Prostate gland (tissue), 2 donors: ENCODE measurements at regions not wholly inside any gene's neighbourhood (a gene's known extent, or its start where the extent isn't known, plus 50 kb on each side); places are given as distances from the start of the nearest gene placed in this dataset.

Experiments
- DNase-seq: peaks from one replicate; pipeline ENCODE4 v3.0.0-alpha.2; 2019; ENCODE audit warnings: low spot score
- H3K27ac ChIP-seq, 2 donors: fragments of 200-600 bp; sonication (generic); 2 replicates each; pipeline ENCODE4 v1.5.1; 2017 to 2019
- H3K27me3 ChIP-seq: fragments of 200-600 bp; sonication (generic); replicated peaks from 2 replicates; pipeline ENCODE4 v1.5.1; 2019; ENCODE audit not compliant: insufficient read depth
- H3K36me3 ChIP-seq, 2 donors: fragments of 200-600 bp; sonication (generic); 1 replicate in 1 of 2; 2 replicates in 1 of 2; pipeline versions ENCODE4 v1.5.1 to v1.8.1; 2017 to 2019
- H3K4me1 ChIP-seq: fragments of 200-600 bp; sonication (generic); replicated peaks from 2 replicates; pipeline ENCODE4 v1.5.1; 2019
- H3K4me3 ChIP-seq, 2 donors: fragments of 200-600 bp; sonication (generic); 2 replicates each; pipeline ENCODE4 v1.5.1; 2017 to 2019
- H3K9me3 ChIP-seq: fragments of 200-600 bp; sonication (generic); 2 replicates; pipeline ENCODE4 v1.5.1; 2017
- POLR2A ChIP-seq: fragments of 450-650 bp; IDR thresholded peaks from one replicate; pipeline ENCODE4 v1.6.1; 2016; ENCODE audit warnings: antibody characterized with exemption, mild to moderate bottlenecking
- POLR2AphosphoS5 ChIP-seq: sonication (generic); formaldehyde crosslinking; IDR thresholded peaks from one replicate; pipeline ENCODE4 v1.6.1; 2017; ENCODE audit warnings: antibody characterized with exemption
- WGBS: methylation state at CpG from one replicate; pipeline ENCODE4 v1.1.5; 2018; 5-methylcytosine and 5-hydroxymethylcytosine counted together
- intact Hi-C: fragments of 100-400 bp; cut with DNase I; formaldehyde crosslinking; loops from one replicate; pipeline ENCODE4 v1.14.2; 2022
- TF ChIP-seq, protein P1 (sequence below), 4 experiments: fragments of 200-600 bp in 2 of 4; fragments of 450-650 bp in 2 of 4; sonication (generic) in 2 of 4; IDR thresholded peaks; 1 replicate in 3 of 4; 2 replicates in 1 of 4; pipeline ENCODE4 v1.5.1; 2016 to 2019; ENCODE audit warnings: antibody characterized with exemption in 4 of 4, mild to moderate bottlenecking in 2 of 4, moderate library complexity in 2 of 4

DNA sequence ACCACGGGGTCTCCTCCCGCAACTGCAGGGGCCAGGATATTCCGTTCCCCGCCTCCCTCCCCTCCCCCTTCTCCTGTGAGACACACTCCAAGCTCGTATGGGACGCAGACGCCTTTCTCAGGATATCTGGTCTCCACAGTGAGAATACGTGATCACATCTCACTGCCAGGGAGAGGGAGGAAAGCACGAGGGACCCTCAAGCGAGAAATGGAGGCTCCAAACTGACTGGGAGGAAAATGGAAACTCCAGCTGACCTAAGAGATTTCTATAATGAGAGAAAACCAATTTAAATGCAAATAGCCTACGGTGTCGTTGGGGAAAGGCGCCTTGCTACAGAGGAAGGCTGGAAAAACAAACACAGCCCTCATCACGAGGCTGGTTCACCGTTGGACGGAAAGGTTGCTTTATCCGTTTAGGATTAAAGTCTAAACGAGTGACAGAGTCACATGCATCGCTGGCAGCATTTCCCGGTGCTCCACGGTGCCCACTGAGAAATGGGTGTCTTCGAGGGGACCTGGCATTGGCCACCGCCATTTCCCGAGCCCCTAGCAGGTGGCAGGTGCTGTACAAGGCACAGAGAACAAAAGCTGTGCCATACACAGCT lies 116.9 kb upstream of the CPEB4 start:
- no peaks in the 10 kb centered on the region for H3K36me3 ChIP-seq
- no peaks in the 10 kb centered on the region for H3K4me1 ChIP-seq
- no peaks in the 10 kb centered on the region for H3K9me3 ChIP-seq
- TF ChIP-seq POLR2A (no peak), POLR2AphosphoS5 (no peak)
- H3K27ac ChIP-seq = no peak overlapping the region
- no peaks in the 10 kb centered on the region for H3K27me3 ChIP-seq
- no peak overlapping the region for H3K4me3 ChIP-seq
- DNase-seq = no peak
- intact Hi-C loops = no loop called here
- WGBS = 52% methylated on average over 24 of the region's 24 CpGs

DNA sequence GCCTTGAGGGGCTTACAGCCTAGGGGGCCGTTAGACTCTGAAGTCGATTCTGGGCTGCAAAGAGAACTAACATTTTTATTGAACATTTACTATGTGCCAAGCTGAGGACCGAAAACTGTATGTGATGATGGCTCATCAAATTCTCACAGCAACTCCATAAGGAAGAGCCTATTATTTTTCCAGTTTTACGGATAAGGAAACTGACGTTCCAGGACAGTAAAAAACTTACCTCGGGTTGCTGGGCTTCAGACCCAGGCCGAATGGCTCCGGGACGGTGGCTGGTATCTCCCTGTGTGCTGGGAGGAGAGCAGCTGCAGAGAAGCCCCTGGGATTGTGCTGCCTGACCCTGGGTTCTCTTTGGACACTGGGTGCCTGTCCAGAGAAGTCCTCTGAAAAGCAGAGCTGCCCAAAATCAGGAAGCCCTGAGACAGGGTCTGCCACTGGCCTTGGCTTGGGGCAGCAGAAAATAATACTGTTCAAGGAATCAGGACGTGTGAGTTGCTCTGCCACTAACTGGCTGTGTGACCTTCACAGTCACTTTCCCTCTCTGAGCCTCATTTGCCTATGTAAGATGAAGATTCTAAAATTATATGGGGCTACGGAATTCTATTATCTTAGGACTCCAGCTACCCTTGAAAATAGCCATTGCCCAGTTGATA lies 116.3 kb upstream of the CPEB4 start:
- Histone ChIP-seq H3K27ac (no peak overlapping the region), H3K4me1 (no peaks in the 10 kb centered on the region), H3K27me3 (no peaks in the 10 kb centered on the region), H3K36me3 (no peaks in the 10 kb centered on the region), H3K4me3 (no peak overlapping the region), H3K9me3 (no peaks in the 10 kb centered on the region)
- 87% methylated on average over 11 of the region's 11 CpGs for WGBS
- no peak for DNase-seq
- no peak for TF ChIP-seq POLR2A
- TF ChIP-seq, protein P1, sequence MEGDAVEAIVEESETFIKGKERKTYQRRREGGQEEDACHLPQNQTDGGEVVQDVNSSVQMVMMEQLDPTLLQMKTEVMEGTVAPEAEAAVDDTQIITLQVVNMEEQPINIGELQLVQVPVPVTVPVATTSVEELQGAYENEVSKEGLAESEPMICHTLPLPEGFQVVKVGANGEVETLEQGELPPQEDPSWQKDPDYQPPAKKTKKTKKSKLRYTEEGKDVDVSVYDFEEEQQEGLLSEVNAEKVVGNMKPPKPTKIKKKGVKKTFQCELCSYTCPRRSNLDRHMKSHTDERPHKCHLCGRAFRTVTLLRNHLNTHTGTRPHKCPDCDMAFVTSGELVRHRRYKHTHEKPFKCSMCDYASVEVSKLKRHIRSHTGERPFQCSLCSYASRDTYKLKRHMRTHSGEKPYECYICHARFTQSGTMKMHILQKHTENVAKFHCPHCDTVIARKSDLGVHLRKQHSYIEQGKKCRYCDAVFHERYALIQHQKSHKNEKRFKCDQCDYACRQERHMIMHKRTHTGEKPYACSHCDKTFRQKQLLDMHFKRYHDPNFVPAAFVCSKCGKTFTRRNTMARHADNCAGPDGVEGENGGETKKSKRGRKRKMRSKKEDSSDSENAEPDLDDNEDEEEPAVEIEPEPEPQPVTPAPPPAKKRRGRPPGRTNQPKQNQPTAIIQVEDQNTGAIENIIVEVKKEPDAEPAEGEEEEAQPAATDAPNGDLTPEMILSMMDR (IDR thresholded peaks at IDR 0.05) = no peak
- TF ChIP-seq POLR2AphosphoS5 = no peak
- intact Hi-C loops = no loop called here

DNA sequence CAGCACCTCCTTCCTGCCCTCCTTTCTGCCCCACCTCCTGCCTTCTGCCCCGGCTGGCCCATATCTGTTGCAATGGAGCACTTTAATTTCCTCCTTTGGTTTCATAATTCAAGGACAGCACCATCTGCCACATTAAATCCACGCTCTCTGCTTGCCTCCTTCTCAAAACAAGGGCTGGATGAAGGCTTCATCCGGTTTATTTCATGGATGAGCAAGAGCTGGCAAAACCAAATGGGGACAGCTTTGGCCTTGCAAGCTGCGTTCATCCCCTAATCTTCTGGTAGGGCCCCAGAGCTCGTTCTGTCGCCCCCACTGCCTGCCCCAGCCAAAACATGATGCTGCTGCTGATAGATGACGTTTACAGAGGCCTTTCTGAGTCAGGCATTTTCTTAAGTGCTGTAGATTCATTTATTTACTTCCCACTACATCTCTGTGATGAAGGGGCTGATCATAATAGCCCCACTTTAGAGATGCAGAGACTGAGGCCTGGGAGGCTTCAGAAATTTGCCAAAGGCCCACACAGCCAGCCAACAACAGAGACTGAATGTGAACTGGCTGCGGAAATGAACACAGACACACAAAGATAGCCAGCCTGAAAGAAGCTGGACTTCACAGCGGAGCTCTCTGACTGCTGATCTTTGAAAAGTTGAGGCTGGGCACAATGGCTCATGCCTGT lies 115.6 kb upstream of the CPEB4 start:
- intact Hi-C loops = no loop called here
- TF ChIP-seq POLR2AphosphoS5 (no peak), POLR2A (no peak)
- TF ChIP-seq, protein P1 (IDR thresholded peaks at IDR 0.05) = no peak
- no peak overlapping the region for H3K27ac ChIP-seq
- H3K4me3 ChIP-seq = no peak overlapping the region
- DNase-seq = no peak
- no peaks in the 10 kb centered on the region for H3K27me3 ChIP-seq
- no peaks in the 10 kb centered on the region for H3K36me3 ChIP-seq
- 75% methylated on average over 9 of the region's 9 CpGs for WGBS
- no peaks in the 10 kb centered on the region for H3K9me3 ChIP-seq
- H3K4me1 ChIP-seq = no peaks in the 10 kb centered on the region

DNA sequence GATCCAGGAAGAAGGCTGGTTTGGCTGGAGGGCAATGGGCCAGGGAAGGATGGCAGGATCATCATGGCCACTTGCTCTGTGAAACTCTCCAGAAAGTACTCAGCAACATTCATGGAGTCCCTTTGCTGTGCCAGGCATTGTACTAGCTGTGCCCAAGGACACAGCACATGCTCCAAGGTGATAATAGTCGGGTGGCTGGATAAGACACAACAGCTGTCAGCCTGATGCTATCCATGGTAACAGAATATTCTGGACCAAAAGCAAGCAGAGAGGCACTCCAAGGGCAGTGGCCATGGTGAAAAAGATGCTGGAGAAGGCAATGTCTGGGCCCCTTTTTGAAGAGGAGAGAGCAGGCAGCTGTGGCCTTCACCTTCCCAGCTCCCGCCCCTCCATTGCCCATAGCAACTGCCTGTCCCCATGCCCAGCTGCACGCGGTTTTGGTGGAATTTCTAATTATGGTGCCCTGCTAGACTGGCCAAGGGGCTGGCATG lies 113.8 kb upstream of the CPEB4 start:
- Histone ChIP-seq H3K36me3 (no peaks in the 10 kb centered on the region), H3K4me3 (no peak overlapping the region), H3K9me3 (no peaks in the 10 kb centered on the region), H3K27ac (no peak overlapping the region), H3K4me1 (no peaks in the 10 kb centered on the region), H3K27me3 (no peaks in the 10 kb centered on the region)
- intact Hi-C loops = no loop called here
- TF ChIP-seq, protein P1 (IDR thresholded peaks at IDR 0.05) = no peak
- TF ChIP-seq POLR2A (no peak), POLR2AphosphoS5 (no peak)
- 90% methylated on average over 4 of the region's 4 CpGs for WGBS
- DNase-seq = no peak

DNA sequence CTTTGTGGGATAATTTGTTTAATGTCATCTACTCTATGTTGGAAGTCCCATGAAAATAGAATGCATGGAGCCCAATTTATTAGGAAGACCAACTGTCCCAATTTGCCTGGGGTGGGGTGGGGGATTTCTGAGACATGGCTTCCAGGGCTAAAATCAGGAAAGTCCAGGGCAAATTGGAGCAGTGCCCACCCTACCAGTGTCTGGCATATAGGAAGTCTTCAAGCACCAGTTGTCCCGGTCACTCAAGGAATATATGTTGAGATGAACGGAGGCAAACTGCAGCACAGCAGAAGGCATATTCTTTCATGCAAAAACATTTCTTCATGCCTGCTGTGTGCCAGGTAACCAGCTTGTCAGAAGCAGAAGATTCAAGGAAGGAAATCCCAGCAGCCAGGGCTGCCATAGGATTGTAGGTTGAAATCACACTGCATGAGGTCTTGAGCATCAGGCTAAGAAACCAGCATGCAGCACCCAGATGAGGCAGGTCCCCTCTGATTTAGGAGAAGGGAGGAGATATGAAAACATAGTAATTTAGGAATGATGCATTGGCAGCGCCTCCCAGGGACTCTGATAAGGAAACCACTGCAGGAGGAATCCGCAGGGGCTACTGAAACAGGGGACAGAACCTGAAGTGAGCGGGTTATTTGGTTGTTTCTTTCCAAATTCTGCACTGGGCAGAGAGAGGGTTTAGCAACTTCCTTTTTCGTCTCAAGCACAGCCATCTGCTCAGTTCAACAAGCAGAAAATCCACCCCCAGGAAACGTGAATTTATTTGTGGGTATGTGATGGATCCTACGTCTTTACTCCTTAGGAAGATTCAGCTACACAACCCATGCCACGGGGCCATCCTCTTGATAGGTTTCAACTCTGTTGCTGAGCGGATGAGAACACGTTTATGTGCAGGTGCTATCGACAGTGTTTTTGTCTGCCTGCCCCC lies 112.6 kb upstream of the CPEB4 start:
- intact Hi-C loops = no loop called here
- Histone ChIP-seq H3K4me1 (no peaks in the 10 kb centered on the region), H3K27me3 (no peaks in the 10 kb centered on the region), H3K4me3 (no peak overlapping the region), H3K36me3 (no peaks in the 10 kb centered on the region), H3K27ac (no peak overlapping the region), H3K9me3 (no peaks in the 10 kb centered on the region)
- no peak for DNase-seq
- TF ChIP-seq POLR2AphosphoS5 = no peak
- TF ChIP-seq, protein P1 (IDR thresholded peaks at IDR 0.05) = no peak
- no peak for TF ChIP-seq POLR2A
- 85% methylated on average over 12 of the region's 12 CpGs for WGBS
